ENCODE measurements at regions not wholly inside any gene's neighbourhood (a gene's known extent, or its start where the extent isn't known, plus 50 kb on each side); places are given as distances from the start of the nearest gene placed in this dataset.

DNA sequence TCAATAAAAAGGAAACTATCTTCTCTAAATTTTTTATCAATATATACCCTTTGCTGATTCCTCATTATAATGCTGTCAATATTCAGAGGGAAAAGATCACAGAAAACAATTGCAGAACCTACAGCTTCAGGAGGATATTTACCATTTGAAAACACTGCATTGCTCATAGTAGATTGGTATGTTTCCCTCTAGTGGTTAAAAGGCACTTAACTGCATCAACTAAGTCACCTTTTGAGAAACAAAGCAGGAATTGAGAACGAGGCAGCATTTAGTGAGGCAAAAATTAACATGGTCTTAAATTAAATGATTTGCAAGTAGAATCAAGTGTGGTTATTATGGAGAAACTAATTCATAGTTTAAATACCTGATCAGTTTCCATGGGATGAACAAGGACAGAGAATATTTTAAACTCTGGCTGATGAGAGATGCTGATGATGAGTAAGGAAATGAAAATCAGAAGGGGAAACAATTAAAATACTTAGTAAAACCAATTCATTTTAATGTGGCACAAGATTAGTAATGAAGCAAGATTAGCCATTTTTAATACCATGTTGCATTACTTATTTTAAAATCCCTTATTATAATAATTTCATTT, 642.1 kb downstream of the EPHA7 start:
- peak; percentile 4 for DNase-seq
- Histone ChIP-seq H3K36me3 (replicated peaks; ENCODE audit: control insufficient read depth, insufficient read depth, low read length) (no peaks in the 10 kb centered on the region), H3K4me3 (ENCODE audit: insufficient read depth, low read depth, low read length) (no peak overlapping the region), H3K27me3 (ENCODE audit: control insufficient read depth, insufficient read depth, low read length) (no peaks in the 10 kb centered on the region)

DNA sequence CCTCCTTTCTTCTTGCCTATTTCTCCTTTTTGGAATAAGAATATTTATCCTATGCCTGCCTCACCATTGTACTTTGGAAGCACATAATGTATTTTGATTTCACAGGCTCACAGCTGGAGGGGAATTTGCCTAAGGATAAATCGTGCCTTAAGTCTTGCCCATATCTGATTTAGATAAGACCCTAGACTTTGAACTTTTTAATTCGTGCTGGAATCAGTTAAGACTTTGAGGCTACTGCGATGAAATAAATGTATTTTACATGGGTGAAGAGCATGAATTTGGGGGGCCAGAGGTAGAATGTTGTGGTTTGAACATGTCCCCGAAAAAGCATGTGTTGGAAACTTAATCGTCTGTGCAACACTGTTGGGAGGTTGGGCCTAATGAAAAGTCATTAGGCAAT, 648.8 kb downstream of the EPHA7 start:
- no peak for DNase-seq
- H3K36me3 ChIP-seq (replicated peaks; ENCODE audit: control insufficient read depth, insufficient read depth, low read length): no peaks in the 10 kb centered on the region
- H3K27me3 ChIP-seq (ENCODE audit: control insufficient read depth, insufficient read depth, low read length): no peaks in the 10 kb centered on the region
- no peak overlapping the region for H3K4me3 ChIP-seq (ENCODE audit: insufficient read depth, low read depth, low read length)

DNA sequence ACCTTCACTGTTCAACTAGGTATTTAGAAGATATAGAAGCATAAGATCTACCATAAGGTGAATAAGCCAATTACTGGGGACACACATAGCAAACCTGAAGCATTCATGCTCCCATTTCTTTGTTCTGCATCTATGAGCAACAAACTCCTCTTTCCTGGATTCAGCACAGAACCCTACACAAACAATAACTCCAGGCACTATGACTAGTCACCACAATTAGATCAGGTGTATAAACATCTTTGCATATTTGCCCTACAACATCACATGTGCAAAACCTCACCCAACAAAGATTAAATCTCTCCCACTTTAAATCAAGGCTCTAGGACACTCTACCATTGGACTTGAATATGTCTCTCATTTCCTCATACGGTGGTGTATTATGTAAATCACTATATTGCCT, 652.3 kb downstream of the EPHA7 start:
- H3K27me3 ChIP-seq (ENCODE audit: control insufficient read depth, insufficient read depth, low read length): no peaks in the 10 kb centered on the region
- H3K36me3 ChIP-seq (replicated peaks; ENCODE audit: control insufficient read depth, insufficient read depth, low read length): no peaks in the 10 kb centered on the region
- DNase-seq: no peak
- H3K4me3 ChIP-seq (ENCODE audit: insufficient read depth, low read depth, low read length): no peak overlapping the region

DNA sequence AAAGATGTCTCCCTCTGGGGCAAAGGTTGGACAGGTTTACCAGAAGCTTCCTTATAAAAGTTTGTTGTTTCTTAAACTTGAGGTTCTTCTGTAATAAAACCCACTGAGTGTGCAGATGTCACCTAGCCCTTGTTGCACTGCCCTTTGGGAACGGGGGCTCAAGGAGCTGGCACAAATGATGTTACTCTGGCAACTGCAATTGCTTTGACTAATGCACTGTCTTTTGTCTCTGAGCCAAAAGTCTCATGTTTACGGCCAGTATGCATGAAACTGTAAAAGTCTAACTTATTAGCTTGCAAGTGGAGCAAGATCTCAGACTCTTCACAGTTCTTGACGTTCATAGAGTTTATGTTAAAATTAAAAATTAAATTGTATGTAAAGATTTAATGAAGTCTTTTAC, 655.7 kb downstream of the EPHA7 start:
- Histone ChIP-seq H3K27me3 (ENCODE audit: control insufficient read depth, insufficient read depth, low read length) (no peaks in the 10 kb centered on the region), H3K36me3 (replicated peaks; ENCODE audit: control insufficient read depth, insufficient read depth, low read length) (no peaks in the 10 kb centered on the region), H3K4me3 (ENCODE audit: insufficient read depth, low read depth, low read length) (no peak overlapping the region)
- no peak for DNase-seq

DNA sequence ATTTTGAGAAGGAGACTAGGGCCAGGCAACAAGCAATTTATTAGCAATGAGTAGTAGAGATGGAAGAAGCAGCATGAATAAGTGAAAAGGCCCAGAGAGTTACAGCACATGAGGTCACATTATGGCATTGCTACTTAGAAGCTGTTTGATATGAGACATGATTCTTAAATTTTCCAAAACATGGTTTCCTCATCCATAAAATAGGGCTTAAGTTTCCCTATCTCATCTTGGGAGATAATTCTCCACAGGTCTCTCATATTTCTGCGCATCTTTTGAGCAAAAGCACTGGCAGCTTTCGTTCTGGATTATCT, 656.1 kb downstream of the EPHA7 start:
- Histone ChIP-seq H3K27me3 (ENCODE audit: control insufficient read depth, insufficient read depth, low read length) (no peaks in the 10 kb centered on the region), H3K36me3 (replicated peaks; ENCODE audit: control insufficient read depth, insufficient read depth, low read length) (no peaks in the 10 kb centered on the region), H3K4me3 (ENCODE audit: insufficient read depth, low read depth, low read length) (no peak overlapping the region)
- DNase-seq: no peak

DNA sequence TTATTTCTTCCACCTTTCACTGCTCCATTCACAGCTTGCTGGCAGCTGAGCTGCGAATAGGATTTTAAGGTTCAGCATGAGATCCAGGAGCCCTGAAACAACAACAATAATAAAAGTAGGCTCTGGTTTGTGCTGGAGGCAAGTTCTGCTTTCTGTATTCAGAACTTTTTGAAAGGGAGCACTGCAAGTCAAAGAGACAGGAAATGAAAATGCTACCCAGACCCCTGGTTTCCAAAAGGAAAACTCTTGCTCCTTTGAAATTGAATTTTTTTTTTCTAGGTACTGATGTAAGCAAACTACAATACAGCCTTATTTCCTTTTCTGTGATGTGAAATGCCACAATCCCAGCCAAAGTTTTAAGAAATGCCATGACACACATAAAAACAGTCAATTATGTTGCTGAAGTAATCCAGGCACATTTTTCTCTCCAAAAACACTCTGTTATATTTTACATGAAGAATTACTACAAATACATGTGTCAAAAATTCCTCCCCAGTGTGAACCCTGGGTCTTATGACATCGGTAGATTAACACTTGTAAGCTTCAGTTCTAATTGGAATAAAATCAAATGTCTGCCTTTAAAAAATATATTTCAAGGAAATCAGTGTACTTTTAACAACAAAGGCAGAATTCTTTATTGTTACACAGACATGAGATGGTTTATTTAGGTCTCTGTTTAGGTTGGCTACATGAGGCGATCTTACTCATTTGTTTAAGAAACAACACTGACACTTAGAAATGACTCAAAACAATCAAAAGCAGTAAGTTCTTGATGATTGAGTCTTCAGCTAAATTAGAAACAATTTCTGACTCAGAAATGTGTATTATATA, 656.7 kb downstream of the EPHA7 start:
- DNase-seq: no peak
- no peaks in the 10 kb centered on the region for H3K36me3 ChIP-seq (replicated peaks; ENCODE audit: control insufficient read depth, insufficient read depth, low read length)
- H3K4me3 ChIP-seq (ENCODE audit: insufficient read depth, low read depth, low read length): no peak overlapping the region
- no peaks in the 10 kb centered on the region for H3K27me3 ChIP-seq (ENCODE audit: control insufficient read depth, insufficient read depth, low read length)

DNA sequence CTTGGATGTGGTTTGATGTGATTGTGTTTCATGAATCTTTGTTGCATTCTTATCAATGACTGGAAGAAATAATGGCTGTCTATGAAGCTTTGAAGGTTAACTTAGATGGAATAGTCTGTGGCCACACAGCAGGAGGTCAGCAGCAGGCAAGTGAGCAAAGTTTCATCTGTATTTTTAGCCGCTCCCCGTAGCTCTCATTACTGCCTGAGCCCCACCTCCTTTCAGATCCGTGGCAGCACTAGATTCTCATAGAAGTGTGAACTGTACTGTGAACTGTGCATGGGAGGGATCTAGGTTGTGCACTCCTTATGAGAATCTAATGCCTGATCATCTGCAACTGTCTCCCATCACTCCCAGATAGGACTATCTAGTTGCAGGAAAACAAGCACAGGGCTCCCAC, 660.2 kb downstream of the EPHA7 start:
- DNase-seq: no peak
- no peak overlapping the region for H3K4me3 ChIP-seq (ENCODE audit: insufficient read depth, low read depth, low read length)
- no peaks in the 10 kb centered on the region for H3K36me3 ChIP-seq (replicated peaks; ENCODE audit: control insufficient read depth, insufficient read depth, low read length)
- no peaks in the 10 kb centered on the region for H3K27me3 ChIP-seq (ENCODE audit: control insufficient read depth, insufficient read depth, low read length)

DNA sequence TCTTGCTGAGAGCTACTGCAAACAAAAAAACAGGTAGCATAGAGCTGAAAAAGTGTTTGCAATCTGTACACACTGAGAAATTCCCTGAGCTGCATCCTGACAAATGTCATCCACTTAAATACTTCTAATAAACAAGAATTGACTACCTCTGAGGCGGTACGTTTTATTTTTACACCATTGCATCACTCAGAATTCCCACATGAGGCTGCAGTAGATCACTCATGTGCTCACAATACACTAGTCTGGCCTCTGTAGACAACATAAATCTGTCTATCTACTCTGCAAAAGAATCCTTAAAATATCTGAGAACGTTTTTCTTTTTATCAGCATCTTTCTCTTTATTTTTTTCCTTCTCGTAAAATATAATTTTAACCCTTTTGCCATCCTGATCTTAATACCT, 661.4 kb downstream of the EPHA7 start:
- Histone ChIP-seq H3K4me3 (ENCODE audit: insufficient read depth, low read depth, low read length) (no peak overlapping the region), H3K36me3 (replicated peaks; ENCODE audit: control insufficient read depth, insufficient read depth, low read length) (no peaks in the 10 kb centered on the region), H3K27me3 (ENCODE audit: control insufficient read depth, insufficient read depth, low read length) (no peaks in the 10 kb centered on the region)
- no peak for DNase-seq

DNA sequence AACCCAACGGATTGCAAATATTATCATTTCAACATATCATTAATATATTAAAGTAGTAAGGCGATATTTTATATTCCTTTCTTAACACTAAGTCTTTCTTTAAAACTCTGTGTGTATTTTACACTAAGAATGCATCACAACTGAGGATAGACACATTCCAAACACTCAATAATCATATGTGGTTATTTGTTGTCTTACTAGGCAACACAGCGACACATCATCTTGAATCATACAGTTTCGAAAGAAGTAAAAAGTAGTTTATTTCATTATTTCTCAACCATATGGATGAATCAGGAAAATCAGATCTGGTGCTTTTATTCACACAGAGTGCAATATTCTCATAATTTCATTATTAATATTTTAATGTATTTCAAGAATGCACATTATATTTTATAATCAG, 662.4 kb downstream of the EPHA7 start:
- H3K27me3 ChIP-seq (ENCODE audit: control insufficient read depth, insufficient read depth, low read length): no peaks in the 10 kb centered on the region
- no peak overlapping the region for H3K4me3 ChIP-seq (ENCODE audit: insufficient read depth, low read depth, low read length)
- DNase-seq: no peak
- no peaks in the 10 kb centered on the region for H3K36me3 ChIP-seq (replicated peaks; ENCODE audit: control insufficient read depth, insufficient read depth, low read length)

DNA sequence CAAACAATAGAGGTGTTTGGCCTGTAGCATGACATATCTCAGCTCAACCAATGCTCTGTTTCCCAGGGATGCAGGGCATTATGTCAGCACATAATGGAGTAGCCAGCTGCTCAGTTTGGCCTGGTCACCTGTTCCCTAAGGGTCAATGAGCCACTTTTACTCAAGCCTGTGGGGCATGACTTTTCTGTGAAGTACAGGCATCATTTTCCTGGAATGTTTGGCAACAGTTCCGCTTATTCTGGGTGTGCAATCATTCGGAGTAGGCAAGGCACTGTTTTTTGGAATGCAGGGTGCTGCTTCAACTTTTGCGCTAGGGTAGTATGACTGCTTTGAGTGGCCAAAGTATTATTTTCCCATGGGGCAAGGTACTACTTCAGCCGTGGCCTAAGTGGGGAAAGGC, 665.4 kb downstream of the EPHA7 start:
- Histone ChIP-seq H3K36me3 (replicated peaks; ENCODE audit: control insufficient read depth, insufficient read depth, low read length) (no peaks in the 10 kb centered on the region), H3K4me3 (ENCODE audit: insufficient read depth, low read depth, low read length) (no peak overlapping the region), H3K27me3 (ENCODE audit: control insufficient read depth, insufficient read depth, low read length) (no peaks in the 10 kb centered on the region)
- no peak for DNase-seq

DNA sequence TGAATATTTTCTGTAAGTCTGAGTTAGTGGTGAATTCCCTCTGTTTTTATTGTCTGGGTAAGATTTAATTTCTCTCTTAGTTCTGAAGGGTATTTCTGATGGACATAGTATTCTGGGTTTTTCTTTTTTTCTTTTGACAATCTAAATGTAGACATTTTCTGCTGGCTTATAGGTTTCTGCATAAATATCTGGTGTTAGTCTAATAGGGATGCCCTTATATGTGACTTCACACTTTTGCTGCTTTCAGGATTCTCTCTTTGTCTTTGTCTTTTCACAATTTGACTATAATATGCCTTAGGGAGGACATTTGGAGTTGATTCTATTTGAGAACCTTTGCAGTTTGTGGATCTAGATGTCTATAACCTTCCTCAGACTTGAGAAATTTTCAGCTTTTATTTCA, 667.2 kb downstream of the EPHA7 start:
- no peak overlapping the region for H3K4me3 ChIP-seq (ENCODE audit: insufficient read depth, low read depth, low read length)
- H3K27me3 ChIP-seq (ENCODE audit: control insufficient read depth, insufficient read depth, low read length): no peaks in the 10 kb centered on the region
- no peaks in the 10 kb centered on the region for H3K36me3 ChIP-seq (replicated peaks; ENCODE audit: control insufficient read depth, insufficient read depth, low read length)
- no peak for DNase-seq

DNA sequence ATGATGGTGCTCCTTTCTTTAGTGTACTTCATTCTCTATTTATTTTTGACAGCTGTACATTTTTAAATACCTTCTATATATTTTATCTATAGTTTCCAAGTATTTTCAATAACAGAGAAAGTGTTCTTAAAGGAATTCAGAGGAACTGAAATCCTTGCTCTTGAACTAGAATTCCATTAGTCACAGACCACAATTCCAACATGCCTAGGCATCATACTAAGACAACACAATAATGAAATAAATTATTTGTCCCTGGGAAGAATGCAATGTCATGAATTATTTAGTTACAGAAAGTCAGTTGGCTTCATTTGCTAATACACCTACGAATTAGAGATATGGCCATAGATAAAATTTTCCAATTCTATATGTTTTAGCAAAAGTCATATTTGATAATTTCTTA, 671.2 kb downstream of the EPHA7 start:
- Histone ChIP-seq H3K36me3 (replicated peaks; ENCODE audit: control insufficient read depth, insufficient read depth, low read length) (no peaks in the 10 kb centered on the region), H3K27me3 (ENCODE audit: control insufficient read depth, insufficient read depth, low read length) (no peaks in the 10 kb centered on the region), H3K4me3 (ENCODE audit: insufficient read depth, low read depth, low read length) (no peak overlapping the region)
- no peak for DNase-seq

DNA sequence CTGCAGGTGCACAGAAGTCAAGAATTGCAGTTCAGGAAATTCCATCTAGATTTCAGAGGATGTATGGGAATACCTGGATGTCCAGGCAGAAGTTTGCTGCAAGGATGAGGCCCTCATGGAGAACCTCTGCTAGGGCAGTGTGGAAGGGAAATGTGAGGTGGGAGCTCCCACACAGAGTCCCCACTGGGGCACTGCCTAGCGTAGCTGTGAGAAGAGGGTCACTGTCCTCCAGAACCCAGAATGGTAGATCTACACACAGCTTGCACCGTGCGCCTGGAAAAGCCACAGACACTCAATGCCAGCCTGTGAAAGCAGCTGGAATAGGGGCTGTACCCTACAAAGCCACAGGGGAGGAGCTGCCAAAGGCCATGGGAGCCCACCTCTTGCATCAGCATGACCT, 681.4 kb downstream of the EPHA7 start:
- no peaks in the 10 kb centered on the region for H3K36me3 ChIP-seq (replicated peaks; ENCODE audit: control insufficient read depth, insufficient read depth, low read length)
- H3K27me3 ChIP-seq (ENCODE audit: control insufficient read depth, insufficient read depth, low read length): no peaks in the 10 kb centered on the region
- no peak overlapping the region for H3K4me3 ChIP-seq (ENCODE audit: insufficient read depth, low read depth, low read length)
- DNase-seq: no peak

DNA sequence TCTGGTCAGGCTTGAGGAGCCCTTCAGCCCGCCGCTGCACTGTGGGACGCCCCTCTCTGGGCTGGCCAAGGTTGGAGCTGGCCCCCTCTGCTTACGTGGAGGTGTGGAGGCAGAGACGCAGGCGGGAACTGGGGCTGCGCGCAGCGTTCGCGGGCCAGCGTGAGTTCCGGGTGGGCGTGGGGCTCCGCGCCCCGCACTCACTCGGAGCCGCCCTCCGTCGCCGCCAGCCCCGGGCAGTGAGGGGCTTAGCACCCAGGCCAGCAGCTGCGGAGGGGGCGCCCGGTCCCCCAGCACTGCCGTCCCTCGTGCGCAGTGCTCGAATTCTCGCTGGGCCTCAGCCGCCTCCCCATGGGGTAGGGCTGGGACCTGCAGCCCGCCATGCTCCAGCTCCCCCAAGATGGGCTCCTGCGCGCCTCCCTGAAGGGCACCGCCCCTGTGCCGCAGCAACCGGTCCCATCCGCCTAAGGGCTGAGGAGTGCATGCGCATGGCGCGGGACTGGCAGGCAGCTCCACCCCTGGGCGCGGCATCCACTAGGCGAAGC, 695.9 kb downstream of the EPHA7 start:
- no peak for DNase-seq
- Histone ChIP-seq H3K27me3 (ENCODE audit: control insufficient read depth, insufficient read depth, low read length) (no peaks in the 10 kb centered on the region), H3K36me3 (replicated peaks; ENCODE audit: control insufficient read depth, insufficient read depth, low read length) (no peaks in the 10 kb centered on the region), H3K4me3 (ENCODE audit: insufficient read depth, low read depth, low read length) (no peak overlapping the region)

DNA sequence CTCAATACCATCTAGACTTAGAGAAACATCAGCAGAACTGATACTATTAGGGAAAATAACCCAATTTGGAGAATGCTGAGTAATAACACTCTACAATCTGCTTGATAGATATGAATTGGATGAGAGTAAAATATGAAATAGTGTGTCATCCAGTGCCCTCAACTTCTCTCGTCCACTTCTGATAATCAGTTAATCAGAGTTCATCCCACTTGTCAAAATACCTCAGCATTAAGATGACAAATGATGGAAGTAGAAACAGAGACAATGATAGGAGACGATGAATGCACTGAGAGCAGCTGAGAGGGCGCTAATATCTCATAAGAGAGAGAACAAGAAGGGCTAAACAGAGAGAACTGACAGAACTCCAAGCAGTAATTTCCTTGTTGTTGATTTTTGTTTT, 699.6 kb downstream of the EPHA7 start:
- H3K4me3 ChIP-seq (ENCODE audit: insufficient read depth, low read depth, low read length): no peak overlapping the region
- no peak for DNase-seq
- H3K27me3 ChIP-seq (ENCODE audit: control insufficient read depth, insufficient read depth, low read length): no peaks in the 10 kb centered on the region
- H3K36me3 ChIP-seq (replicated peaks; ENCODE audit: control insufficient read depth, insufficient read depth, low read length): no peaks in the 10 kb centered on the region
